IPS-18c (cell line): ENCODE measurements at regions not wholly inside any gene's neighbourhood (a gene's known extent, or its start where the extent isn't known, plus 50 kb on each side); places are given as distances from the start of the nearest gene placed in this dataset.

Experiments
- H3K4me3 ChIP-seq: 2 replicates; pipeline ENCODE4 v1.7.0; 2013; ENCODE audit warnings: low read depth, mild to moderate bottlenecking, low read length, moderate library complexity; ENCODE audit not compliant: insufficient read depth
- H3K9me3 ChIP-seq: one replicate; pipeline ENCODE4 v1.6.1; 2013; ENCODE audit warnings: mild to moderate bottlenecking, low read length, moderate library complexity; ENCODE audit not compliant: control insufficient read depth, insufficient read depth

GRCh38 chr16:66206363-66206762 is 160.1 kb upstream of the CDH5 start:
- Histone ChIP-seq H3K4me3 (no peak overlapping the region), H3K9me3 (no peaks in the 10 kb centered on the region)

- no peak overlapping the region for H3K4me3 ChIP-seq
- H3K9me3 ChIP-seq = no peaks in the 10 kb centered on the region
Measured at GRCh38 chr16:66205287-66206231, 160.9 kb upstream of the CDH5 start.

GRCh38 chr16:66204756-66205155 is 161.7 kb upstream of the CDH5 start:
- Histone ChIP-seq H3K4me3 (no peak overlapping the region), H3K9me3 (no peaks in the 10 kb centered on the region)

- Histone ChIP-seq H3K4me3 (no peak overlapping the region), H3K9me3 (no peaks in the 10 kb centered on the region)
Measured at GRCh38 chr16:66203476-66203875, 163.0 kb upstream of the CDH5 start.

GRCh38 chr16:66199189-66199588 is 167.3 kb upstream of the CDH5 start:
- Histone ChIP-seq H3K4me3 (no peak overlapping the region), H3K9me3 (no peaks in the 10 kb centered on the region)

- Histone ChIP-seq H3K4me3 (no peak overlapping the region), H3K9me3 (no peaks in the 10 kb centered on the region)
Measured at GRCh38 chr16:66198641-66199040, 167.8 kb upstream of the CDH5 start.

- Histone ChIP-seq H3K4me3 (no peak overlapping the region), H3K9me3 (no peaks in the 10 kb centered on the region)
Measured at GRCh38 chr16:66197668-66198278, 168.7 kb upstream of the CDH5 start.

GRCh38 chr16:66196770-66197169 is 169.7 kb upstream of the CDH5 start:
- Histone ChIP-seq H3K4me3 (no peak overlapping the region), H3K9me3 (no peaks in the 10 kb centered on the region)

- H3K4me3 ChIP-seq = no peak overlapping the region
- H3K9me3 ChIP-seq = no peaks in the 10 kb centered on the region
Measured at GRCh38 chr16:66194866-66195265, 171.6 kb upstream of the CDH5 start.

- Histone ChIP-seq H3K4me3 (no peak overlapping the region), H3K9me3 (no peaks in the 10 kb centered on the region)
Measured at GRCh38 chr16:66193543-66194229, 172.8 kb upstream of the CDH5 start.

GRCh38 chr16:66190411-66190810 is 176.1 kb upstream of the CDH5 start:
- H3K4me3 ChIP-seq = no peak overlapping the region

GRCh38 chr16:66189951-66190350 is 176.5 kb upstream of the CDH5 start:
- H3K4me3 ChIP-seq = no peak overlapping the region
- no peaks in the 10 kb centered on the region for H3K9me3 ChIP-seq

More at GRCh38 chr16:66190411-66190810, 176.1 kb upstream of the CDH5 start:
- no peaks in the 10 kb centered on the region for H3K9me3 ChIP-seq

- no peak overlapping the region for H3K4me3 ChIP-seq
- H3K9me3 ChIP-seq = no peaks in the 10 kb centered on the region
Measured at GRCh38 chr16:66188917-66189725, 177.4 kb upstream of the CDH5 start.

GRCh38 chr16:66186251-66186785 is 180.2 kb upstream of the CDH5 start:
- H3K9me3 ChIP-seq = no peaks in the 10 kb centered on the region
- no peak overlapping the region for H3K4me3 ChIP-seq

- Histone ChIP-seq H3K4me3 (no peak overlapping the region), H3K9me3 (no peaks in the 10 kb centered on the region)
Measured at GRCh38 chr16:66182592-66182991, 183.9 kb upstream of the CDH5 start.

GRCh38 chr16:66176731-66177130 is 189.8 kb upstream of the CDH5 start:
- Histone ChIP-seq H3K4me3 (no peak overlapping the region), H3K9me3 (no peaks in the 10 kb centered on the region)

GRCh38 chr16:66176111-66176510 is 190.4 kb upstream of the CDH5 start:
- Histone ChIP-seq H3K9me3 (no peaks in the 10 kb centered on the region), H3K4me3 (no peak overlapping the region)
